ENCODE measurements at regions not wholly inside any gene's neighbourhood (a gene's known extent, or its start where the extent isn't known, plus 50 kb on each side); places are given as distances from the start of the nearest gene placed in this dataset.

DNA sequence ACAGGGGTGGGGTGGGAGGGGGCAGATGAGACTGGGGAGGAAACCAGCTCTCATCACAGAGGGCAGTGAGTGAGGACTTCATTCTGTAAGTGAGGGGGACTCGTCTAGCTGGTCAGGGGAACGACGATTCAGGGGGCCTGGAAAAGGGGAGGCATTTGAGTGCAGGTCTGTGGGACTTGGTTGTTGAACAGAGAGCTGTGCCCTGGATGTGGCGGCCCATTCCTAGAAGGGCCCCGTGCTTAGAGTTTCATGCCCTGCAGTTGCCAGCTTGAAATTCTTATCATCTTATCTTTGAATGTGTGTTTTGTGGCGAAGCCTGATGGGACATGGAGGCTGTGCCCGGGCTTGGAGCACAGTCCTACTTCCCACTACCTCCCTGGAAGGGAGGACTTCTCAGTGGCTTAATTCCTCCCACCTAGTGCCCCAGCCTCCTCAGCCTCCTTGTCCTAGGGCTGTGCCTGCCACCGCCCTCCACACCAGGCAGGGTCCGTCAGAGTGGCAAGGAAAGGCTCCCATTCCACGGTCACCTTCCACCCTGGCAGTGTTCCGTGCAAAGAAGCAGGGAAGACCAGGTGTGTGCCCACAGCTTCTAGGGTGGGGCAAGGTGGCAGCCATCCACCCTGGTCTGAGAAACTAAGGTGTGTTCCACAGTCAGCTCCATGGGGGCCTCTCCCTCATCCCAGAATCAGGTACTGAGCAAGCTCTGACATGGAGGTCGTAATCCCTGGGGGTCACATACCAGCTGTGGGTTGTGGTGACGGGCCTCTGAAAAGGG, 59.7 kb upstream of the LMO1 start:
- no peak for DNase-seq

DNA sequence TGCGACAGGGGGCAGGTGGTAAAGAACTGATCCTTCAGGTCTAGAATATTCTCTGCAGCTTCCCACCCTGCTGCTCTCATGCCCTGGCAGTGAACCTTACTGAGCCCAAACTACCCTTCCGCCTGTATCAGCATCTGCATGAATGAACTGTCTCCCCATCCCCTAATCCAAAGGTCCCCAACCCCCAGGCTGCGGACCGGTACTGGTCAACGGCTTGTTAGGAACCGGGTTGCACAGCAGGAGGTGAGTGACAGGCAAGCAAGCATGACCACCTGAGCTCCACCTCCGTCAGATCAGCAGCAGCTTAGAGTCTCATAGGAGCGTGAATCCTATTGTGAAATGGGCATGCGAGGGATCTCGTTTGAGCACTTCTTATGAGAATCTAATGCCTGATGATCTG, 58.2 kb upstream of the LMO1 start:
- no peak for DNase-seq

DNA sequence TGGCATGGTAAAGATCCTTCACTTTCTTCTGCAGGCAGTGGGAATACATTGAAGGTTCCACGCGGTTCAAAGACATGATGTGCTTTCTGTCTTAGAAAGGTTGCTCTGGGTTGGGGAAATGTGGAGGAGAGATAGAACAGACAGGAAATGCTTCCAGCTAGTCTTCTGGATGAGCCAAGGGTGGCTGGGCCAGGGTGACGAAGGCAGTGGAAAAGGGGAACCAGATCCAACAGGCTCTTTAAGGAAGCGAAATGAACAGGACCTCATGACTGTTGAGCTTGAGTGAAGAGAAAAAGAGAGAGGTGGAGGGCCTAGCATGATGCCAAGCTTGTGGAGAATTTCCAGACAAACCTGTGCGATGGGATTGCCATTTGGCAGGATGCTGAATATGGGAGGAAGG, 56.4 kb upstream of the LMO1 start:
- DNase-seq = no peak

DNA sequence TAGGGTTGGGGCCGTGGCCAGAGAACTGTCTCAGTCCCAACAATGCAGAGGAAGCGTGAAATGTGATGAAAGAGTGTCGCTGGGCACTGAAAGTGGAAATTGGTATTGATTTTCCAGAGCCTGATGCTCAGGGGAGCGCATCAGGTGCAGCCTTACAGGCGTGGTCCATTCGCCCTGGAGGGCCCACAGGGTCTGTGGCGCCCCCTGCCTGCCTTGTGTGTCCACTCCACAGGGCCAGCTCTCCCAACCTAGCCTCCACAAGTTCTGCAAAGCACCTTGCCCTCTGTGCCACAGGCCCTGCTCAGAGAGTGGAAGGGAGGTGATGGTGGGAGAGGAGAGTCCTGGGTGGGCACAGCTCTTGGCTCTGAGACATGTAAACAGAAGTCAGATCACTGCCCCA, 54.9 kb upstream of the LMO1 start:
- DNase-seq = no peak

DNA sequence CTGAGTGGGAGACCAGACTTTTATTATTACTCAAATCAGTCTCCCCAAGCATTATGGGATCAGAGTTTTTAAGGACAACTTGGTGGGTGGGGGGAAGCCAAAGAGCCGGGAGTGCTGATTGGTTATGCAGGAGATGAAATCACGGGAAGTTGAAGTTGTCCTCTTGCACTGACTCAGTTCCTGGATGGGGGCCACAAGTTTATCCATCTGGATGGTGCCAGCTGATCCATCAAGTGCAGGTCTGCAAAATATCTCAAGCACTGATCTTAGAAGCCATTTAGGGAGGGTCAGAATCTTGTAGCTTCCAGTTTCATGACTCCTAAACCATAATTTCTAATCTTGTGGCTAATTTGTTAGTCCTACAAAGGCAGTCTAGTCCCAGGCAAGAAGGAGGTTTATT, 53.5 kb upstream of the LMO1 start:
- no peak for DNase-seq

DNA sequence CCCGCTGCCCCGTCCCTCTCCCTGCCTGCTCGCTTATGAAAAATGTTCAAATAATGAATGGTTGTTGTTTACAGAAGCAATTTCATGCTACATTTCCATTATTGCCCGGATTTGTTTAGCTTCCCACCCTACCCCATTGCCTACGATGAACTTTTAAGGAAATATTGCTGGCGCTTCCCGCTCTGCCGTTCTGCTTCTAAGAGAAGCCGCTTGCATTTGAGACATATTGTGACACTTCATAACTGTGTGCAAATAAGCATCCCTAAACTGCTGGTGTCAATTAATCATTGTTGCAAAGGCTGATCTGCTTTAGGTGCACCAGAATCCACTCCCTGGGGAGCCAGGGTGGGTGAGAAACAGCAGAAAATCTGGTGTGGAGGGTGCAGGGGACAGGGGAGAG, 52.3 kb upstream of the LMO1 start:
- no peak for DNase-seq

DNA sequence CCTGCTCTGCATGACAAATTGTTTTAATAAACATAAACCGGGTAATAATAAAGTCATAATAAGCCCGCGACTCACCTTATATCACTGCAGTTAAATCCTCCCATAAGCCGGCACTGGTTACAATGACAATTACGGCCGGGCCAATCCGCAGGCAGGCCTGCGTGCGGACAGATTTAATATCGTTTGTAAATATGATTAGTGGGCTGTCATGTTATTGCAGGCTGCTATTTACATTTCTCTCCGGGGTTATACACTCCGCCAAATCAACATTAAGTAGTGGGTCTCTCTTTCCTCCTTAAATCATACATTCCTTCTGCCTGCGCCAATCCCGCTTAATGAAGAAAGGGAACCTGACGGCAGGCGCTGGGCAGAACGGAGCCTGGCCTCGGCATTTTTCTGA, 51.8 kb upstream of the LMO1 start:
- DNase-seq = no peak

DNA sequence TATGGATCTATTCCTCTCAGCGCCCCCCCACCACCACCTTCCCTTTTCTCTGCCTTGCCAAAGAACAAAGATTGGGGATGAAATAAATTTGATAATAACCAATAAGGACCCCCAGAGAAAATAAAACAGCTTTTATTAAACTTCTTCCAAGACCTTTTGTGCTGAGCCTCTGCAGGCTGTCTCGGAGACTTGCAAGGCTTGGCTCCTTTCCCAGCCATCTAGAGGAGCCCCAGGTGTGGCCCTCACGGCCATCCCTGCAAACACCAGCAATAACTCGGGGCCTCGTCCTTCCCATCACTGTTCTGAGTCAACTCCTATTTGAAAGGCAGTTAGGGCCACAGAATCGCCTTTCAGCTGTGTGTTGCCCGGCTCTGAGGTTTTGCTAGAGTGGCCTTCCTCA, 51.2 kb upstream of the LMO1 start:
- DNase-seq = no peak

DNA sequence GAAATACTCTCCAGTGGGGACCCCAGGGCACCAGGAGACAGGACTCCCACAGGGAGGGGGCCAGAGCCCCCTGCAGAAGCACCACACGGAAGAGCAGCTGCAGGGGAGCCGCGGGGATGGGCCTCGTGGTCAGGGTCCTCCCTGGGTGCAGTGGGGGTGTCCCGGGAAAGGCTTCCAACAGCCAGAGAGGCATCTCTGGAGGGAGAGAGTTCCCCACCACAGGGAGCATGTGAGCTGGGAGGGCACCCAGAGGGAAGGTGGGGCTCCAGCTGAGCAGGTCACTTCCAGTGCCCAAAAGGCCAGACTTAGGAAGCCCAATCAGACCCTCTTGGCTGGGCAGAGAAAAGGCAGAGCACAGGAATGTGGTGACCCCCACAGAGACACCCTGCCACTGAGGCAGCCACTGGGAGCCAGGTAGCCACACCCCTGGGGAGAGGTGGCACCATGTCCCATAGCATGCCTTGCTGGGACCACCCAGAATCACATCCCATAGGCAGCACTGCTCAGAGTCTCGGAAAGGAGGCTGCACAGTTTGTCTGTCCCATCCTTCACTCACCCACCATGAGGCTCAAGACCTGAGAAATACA, 49.9 kb upstream of the LMO1 start:
- no peak for DNase-seq

Data from muscle of arm (tissue), 1 donor.